GM12892 (cell line): ENCODE measurements at regions not wholly inside any gene's neighbourhood (a gene's known extent, or its start where the extent isn't known, plus 50 kb on each side); places are given as distances from the start of the nearest gene placed in this dataset.
A peak's percentile ranks its signal among the peaks of the same experiment; 100 is the strongest.

Experiments used
- DNase-seq: peaks from one replicate; pipeline ENCODE4 v3.0.0; 2011; ENCODE audit not compliant: insufficient read length
- FAIRE-seq: peaks from 2 replicates; lab custom pipeline; 2011; peaks lifted over from hg19 to GRCh38; lab: Jason Lieb, UNC
- POLR2A ChIP-seq: IDR thresholded peaks from 2 replicates; pipeline ENCODE4 v1.6.1; 2011; ENCODE audit warnings: low read depth, low read length, control low read depth
- POLR2AphosphoS5 ChIP-seq: IDR thresholded peaks from 2 replicates; pipeline ENCODE4 v1.6.1; 2011; ENCODE audit warnings: low read depth, low read length, control low read depth
- TAF1 ChIP-seq: IDR thresholded peaks from 2 replicates; pipeline ENCODE4 v1.6.1; 2011; ENCODE audit warnings: low read depth, mild to moderate bottlenecking, control low read depth, low read length, borderline replicate concordance

- FAIRE-seq (no peak), DNase-seq (no peak)
- TF ChIP-seq TAF1 (no peak), POLR2A (no peak), POLR2AphosphoS5 (no peak)
Measured at GRCh38 chr2:38154395-38154794, 78.4 kb upstream of the CYP1B1 start.

GRCh38 chr2:38153476-38154135 is 77.7 kb upstream of the CYP1B1 start:
- no peak for DNase-seq
- FAIRE-seq, result no peak
- no peak for TF ChIP-seq POLR2A
- no peak for TF ChIP-seq POLR2AphosphoS5
- no peak for TF ChIP-seq TAF1

- TF ChIP-seq TAF1, result no peak
- no peak for TF ChIP-seq POLR2A
- FAIRE-seq, result no peak
- DNase-seq, result no peak
Measured at GRCh38 chr2:38152913-38153312, 77.0 kb upstream of the CYP1B1 start.

DNA sequence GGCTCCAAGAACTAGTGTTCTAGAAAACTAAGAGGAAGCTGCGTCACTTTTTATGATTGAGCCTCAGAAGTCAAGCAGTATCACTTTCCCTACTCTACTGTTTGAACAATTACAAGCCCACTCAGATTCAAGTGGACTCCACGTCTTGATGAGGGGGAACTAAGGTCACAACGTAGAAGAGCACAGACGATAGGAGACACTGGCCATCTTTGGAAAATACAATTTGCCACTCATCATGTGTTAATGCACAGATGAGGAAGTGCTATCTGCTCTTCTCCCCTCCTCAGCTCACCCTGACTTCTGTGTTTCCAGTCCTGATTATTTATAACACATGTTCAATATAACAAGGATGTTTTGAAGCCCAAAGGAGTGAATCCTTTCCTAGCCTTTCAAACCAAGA is 76.1 kb upstream of the CYP1B1 start:
- TF ChIP-seq POLR2A, result no peak
- TF ChIP-seq TAF1, result no peak
- TF ChIP-seq POLR2AphosphoS5, result no peak
- DNase-seq (no peak), FAIRE-seq (no peak)

DNA sequence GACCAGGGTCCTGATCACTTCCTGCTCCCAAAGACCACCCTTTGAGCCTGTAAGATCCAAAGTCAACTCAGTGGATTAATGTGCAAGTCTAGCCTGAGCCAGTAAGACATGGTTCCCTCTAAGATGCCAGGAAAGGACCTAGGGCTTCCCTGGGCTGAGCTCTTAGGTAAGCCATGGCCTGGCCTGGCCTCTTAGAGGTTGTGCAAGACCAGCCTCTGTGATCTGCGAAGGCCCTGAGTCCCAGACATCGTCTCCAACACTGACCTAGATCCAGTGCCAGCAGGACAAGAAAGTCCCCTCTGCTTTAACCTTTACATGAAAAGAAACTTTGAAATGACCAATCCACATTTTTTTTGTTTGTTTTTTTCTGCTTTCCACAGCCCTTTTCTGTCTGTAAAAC is 73.6 kb upstream of the CYP1B1 start:
- TF ChIP-seq POLR2A, result no peak
- TF ChIP-seq POLR2AphosphoS5, result no peak
- TF ChIP-seq TAF1, result no peak
- no peak for DNase-seq
- no peak for FAIRE-seq

GRCh38 chr2:38148501-38148900 is 72.5 kb upstream of the CYP1B1 start:
- TF ChIP-seq POLR2A (no peak), TAF1 (no peak), POLR2AphosphoS5 (no peak)
- DNase-seq (no peak), FAIRE-seq (no peak)

DNA sequence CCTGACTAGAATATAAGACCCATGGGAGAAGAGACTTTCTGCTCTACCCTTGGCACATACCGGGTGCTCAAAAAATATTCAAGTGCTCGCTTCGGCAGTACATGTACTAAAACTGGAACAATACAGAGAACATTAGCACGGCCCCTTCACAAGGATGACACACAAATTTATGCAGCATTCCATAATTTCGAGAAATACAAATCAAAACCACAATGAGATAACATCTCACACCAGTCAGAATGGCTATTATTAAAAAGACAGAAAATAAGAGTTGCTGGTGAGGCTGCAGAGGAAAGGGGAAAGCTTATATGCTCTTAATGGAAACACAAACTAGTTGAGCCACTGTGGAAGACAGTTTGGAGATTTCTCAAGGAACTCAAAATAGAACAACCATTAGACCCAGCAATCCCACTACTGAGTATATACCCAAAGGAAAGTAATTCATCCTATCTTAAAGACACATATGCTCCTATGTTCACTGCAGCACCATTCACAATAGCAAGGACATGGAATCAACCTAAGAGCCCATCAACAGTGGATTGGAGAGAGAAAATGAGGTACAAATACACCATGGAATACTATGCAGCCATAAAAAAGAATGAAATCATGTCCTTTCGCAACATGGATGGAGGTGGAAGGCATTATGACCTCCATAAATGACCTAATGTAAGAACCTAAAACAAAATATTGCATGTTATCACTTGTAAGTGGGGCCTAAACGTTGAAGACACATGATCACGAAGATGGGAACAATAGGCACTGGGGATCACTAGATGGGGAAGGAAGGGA is 71.6 kb upstream of the CYP1B1 start:
- FAIRE-seq (peak; percentile 44), DNase-seq (no peak)
- no peak for TF ChIP-seq POLR2AphosphoS5
- TF ChIP-seq POLR2A, result no peak
- TF ChIP-seq TAF1, result no peak

- FAIRE-seq (peak; percentile 94), DNase-seq (peak; percentile 29)
- peak; percentile 20; the same call in 1 of the 2 replicates for TF ChIP-seq POLR2AphosphoS5
- TF ChIP-seq POLR2A, result no peak
- TF ChIP-seq TAF1, result no peak
Measured at GRCh38 chr2:38146907-38147307, 71.0 kb upstream of the CYP1B1 start.

DNA sequence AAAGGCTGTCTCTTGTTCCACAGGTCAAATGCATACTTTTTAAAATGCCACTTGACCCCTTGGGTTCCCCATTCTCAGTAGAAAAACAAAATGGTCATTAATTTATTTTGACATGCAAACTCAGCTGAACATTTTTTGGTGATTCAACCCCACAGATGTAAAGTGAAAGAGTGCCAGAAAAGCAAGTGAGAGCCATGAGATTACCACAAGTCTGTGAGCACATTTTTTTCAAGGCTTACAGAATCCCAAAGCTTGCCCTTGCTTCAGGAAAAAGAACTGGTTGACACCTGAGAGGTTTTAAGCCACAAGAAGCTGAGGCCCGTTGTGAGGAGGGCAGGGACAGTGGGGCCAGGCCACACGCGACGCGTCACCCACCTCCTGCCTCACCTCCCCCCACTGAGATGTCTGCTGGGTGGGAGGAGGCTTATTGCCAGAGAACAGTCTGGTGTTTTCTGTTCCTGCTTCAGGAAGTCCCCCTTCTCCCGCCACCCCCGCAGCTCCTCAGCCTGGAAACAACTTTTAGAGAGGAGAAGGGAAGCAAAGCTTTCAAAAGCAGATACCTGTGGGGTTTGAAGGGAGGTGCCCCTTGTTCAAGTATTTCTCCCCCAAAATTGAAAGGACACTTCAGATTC is 70.4 kb upstream of the CYP1B1 start:
- FAIRE-seq, result no peak
- TF ChIP-seq POLR2A (no peak), TAF1 (no peak), POLR2AphosphoS5 (no peak)
- no peak for DNase-seq

DNA sequence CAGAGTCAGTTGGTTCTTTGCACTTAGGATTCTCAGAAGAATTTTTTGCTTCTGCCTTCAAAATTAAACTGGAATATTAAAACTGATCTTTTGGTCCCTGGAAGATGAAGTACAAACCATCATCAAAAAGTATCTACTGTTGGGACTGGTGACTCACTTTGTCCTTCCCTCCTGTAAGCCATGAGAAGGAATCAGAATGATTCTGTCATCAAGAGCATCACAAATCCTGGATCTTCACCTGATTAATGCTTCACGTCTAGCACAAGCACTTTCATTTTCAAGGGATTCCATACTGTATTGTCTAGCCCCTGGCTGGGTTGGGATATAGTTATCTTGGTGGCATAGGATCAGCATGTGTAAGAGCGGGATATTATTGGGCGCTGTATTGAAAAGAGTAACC is 69.3 kb upstream of the CYP1B1 start:
- DNase-seq, result no peak
- no peak for FAIRE-seq
- TF ChIP-seq TAF1 (no peak), POLR2A (no peak), POLR2AphosphoS5 (no peak)

DNA sequence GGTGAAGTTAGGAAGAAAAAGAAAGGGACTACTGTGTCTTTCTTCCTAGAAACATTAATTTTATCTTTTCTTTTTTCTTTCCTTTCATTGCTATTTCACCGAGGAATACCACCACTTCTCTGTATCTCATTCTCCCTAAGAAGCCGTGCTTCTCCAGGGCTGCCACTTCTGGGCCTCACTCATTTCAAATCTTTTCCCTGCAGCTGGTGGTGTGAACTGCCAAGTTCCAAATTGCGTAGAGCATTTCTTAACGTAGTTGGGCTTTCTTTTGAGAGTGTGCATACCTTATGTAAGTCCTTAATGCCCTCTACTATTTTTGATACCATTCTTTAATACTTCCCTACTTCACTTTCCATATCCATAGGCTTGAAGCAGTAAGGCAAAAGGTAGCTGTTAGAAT is 66.7 kb upstream of the CYP1B1 start:
- no peak for DNase-seq
- FAIRE-seq, result no peak
- TF ChIP-seq TAF1 (no peak), POLR2A (no peak), POLR2AphosphoS5 (no peak)

- FAIRE-seq (no peak), DNase-seq (no peak)
- TF ChIP-seq POLR2A, result no peak
- TF ChIP-seq TAF1, result no peak
- no peak for TF ChIP-seq POLR2AphosphoS5
Measured at GRCh38 chr2:38141501-38141900, 65.5 kb upstream of the CYP1B1 start.

DNA sequence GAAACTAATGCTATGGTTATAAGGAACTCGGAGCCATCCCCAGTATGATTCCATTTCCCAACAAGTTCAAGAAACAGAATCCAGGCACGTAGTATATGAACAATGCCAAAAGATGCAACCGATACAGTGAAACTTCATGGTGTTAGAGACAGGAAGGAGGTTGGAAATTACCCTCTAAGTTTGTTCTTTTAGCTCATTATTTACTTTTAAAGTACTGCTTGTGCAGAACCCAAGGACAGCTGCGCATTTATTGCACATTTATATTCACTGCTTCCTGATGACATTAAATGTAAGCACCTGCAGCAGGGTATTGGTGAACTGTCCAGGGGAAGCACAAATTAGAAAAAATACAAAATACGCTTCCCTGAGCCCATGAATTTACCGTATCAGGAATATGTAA is 63.0 kb upstream of the CYP1B1 start:
- no peak for FAIRE-seq
- DNase-seq, result no peak
- TF ChIP-seq TAF1, result no peak
- no peak for TF ChIP-seq POLR2AphosphoS5
- no peak for TF ChIP-seq POLR2A
